Liver (tissue), 8 donors: ENCODE measurements at regions not wholly inside any gene's neighbourhood (a gene's known extent, or its start where the extent isn't known, plus 50 kb on each side); places are given as distances from the start of the nearest gene placed in this dataset.

Source experiments
- DNase-seq: peaks from one replicate; pipeline ENCODE4 v3.0.0-alpha.2; 2017; ENCODE audit warnings: low spot score
- H3K27ac ChIP-seq, 2 donors: one replicate each; pipeline ENCODE4 v1.7.0; 2013; ENCODE audit warnings: inconsistent platforms in 2 of 2, low read length in 2 of 2, control low read depth in 1 of 2, low read depth in 1 of 2, mild to moderate bottlenecking in 1 of 2
- H3K27me3 ChIP-seq, 4 donors: one replicate each; pipeline versions ENCODE4 v1.6.1 to v1.7.0; 2013; ENCODE audit warnings: low read length in 3 of 4, inconsistent platforms in 1 of 4, mild to moderate bottlenecking in 1 of 4, moderate library complexity in 1 of 4; ENCODE audit not compliant: control insufficient read depth in 4 of 4, insufficient read depth in 4 of 4
- H3K36me3 ChIP-seq, 4 donors: one replicate each; pipeline versions ENCODE4 v1.6.1 to v1.7.0; 2013; ENCODE audit warnings: low read length in 3 of 4, mild to moderate bottlenecking in 3 of 4, low read depth in 1 of 4, moderate library complexity in 1 of 4; ENCODE audit not compliant: control insufficient read depth in 4 of 4, insufficient read depth in 3 of 4
- H3K4me1 ChIP-seq, 4 donors: one replicate each; pipeline versions ENCODE4 v1.6.1 to v1.7.0; 2013; ENCODE audit warnings: low read length in 3 of 4, mild to moderate bottlenecking in 3 of 4, moderate library complexity in 1 of 4; ENCODE audit not compliant: control insufficient read depth in 4 of 4, insufficient read depth in 4 of 4
- H3K4me3 ChIP-seq, 3 donors: one replicate each; pipeline versions ENCODE4 v1.6.1 to v1.7.0; 2013; ENCODE audit warnings: low read length in 3 of 3, control low read depth in 1 of 3, low read depth in 1 of 3, mild to moderate bottlenecking in 1 of 3
- H3K9ac ChIP-seq, 2 donors: one replicate each; pipeline ENCODE4 v1.7.0; 2013; ENCODE audit warnings: low read length in 2 of 2, mild to moderate bottlenecking in 2 of 2, moderate library complexity in 2 of 2, control low read depth in 1 of 2, low read depth in 1 of 2
- H3K9me3 ChIP-seq, 4 donors: one replicate each; pipeline versions ENCODE4 v1.6.1 to v1.7.0; 2013; ENCODE audit warnings: low read length in 3 of 4; ENCODE audit not compliant: control insufficient read depth in 4 of 4
- ATF3 ChIP-seq: IDR thresholded peaks from 2 replicates; pipeline ENCODE4 v1.6.1; 2016; ENCODE audit warnings: antibody characterized with exemption
- EGR1 ChIP-seq, 2 donors: IDR thresholded peaks; 2 replicates each; pipeline ENCODE4 v1.6.1; 2016 to 2018; ENCODE audit warnings: antibody characterized with exemption in 2 of 2, low read depth in 2 of 2
- FOXA1 ChIP-seq: IDR thresholded peaks from 2 replicates; pipeline ENCODE4 v1.6.1; 2016; ENCODE audit warnings: antibody characterized with exemption
- FOXA2 ChIP-seq: IDR thresholded peaks from 2 replicates; pipeline ENCODE4 v1.6.1; 2016; ENCODE audit warnings: antibody characterized with exemption
- GABPA ChIP-seq, 2 donors: IDR thresholded peaks in 1 of 2; conservative IDR thresholded peaks in 1 of 2; 2 replicates each; pipeline ENCODE4 v1.6.1; 2016; ENCODE audit warnings: antibody characterized with exemption in 2 of 2, mild to moderate bottlenecking in 1 of 2, moderate library complexity in 1 of 2
- HNF4A ChIP-seq, 2 donors: conservative IDR thresholded peaks; 2 replicates each; pipeline ENCODE4 v1.6.1; 2016; ENCODE audit warnings: antibody characterized with exemption in 2 of 2, mild to moderate bottlenecking in 2 of 2
- HNF4G ChIP-seq: IDR thresholded peaks from 2 replicates; pipeline ENCODE4 v1.6.1; 2016; ENCODE audit warnings: antibody characterized with exemption
- JUND ChIP-seq, 2 donors: IDR thresholded peaks; 2 replicates each; pipeline ENCODE4 v1.6.1; 2016; ENCODE audit warnings: antibody characterized with exemption in 2 of 2
- MAX ChIP-seq: IDR thresholded peaks from 2 replicates; pipeline ENCODE4 v1.6.1; 2016; ENCODE audit warnings: antibody characterized with exemption
- NR2F2 ChIP-seq: IDR thresholded peaks from 2 replicates; pipeline ENCODE4 v1.6.1; 2016; ENCODE audit warnings: antibody characterized with exemption
- RAD21 ChIP-seq, 2 donors: IDR thresholded peaks; 2 replicates each; pipeline ENCODE4 v1.6.1; 2016; ENCODE audit warnings: antibody characterized with exemption in 2 of 2, mild to moderate bottlenecking in 2 of 2
- REST ChIP-seq: IDR thresholded peaks from 2 replicates; pipeline ENCODE4 v1.6.1; 2016; ENCODE audit warnings: antibody characterized with exemption, mild to moderate bottlenecking
- RXRA ChIP-seq, 2 donors: IDR thresholded peaks; 2 replicates each; pipeline ENCODE4 v1.6.1; 2017 to 2018; ENCODE audit warnings: antibody characterized with exemption in 2 of 2, mild to moderate bottlenecking in 1 of 2
- SP1 ChIP-seq: IDR thresholded peaks from 2 replicates; pipeline ENCODE4 v1.6.1; 2018; ENCODE audit warnings: antibody characterized with exemption, mild to moderate bottlenecking
- TAF1 ChIP-seq: conservative IDR thresholded peaks from 2 replicates; pipeline ENCODE4 v1.6.1; 2016; ENCODE audit warnings: antibody characterized with exemption, mild to moderate bottlenecking
- YY1 ChIP-seq: IDR thresholded peaks from 2 replicates; pipeline ENCODE4 v1.6.1; 2016; ENCODE audit warnings: antibody characterized with exemption, mild to moderate bottlenecking
- WGBS: extraction: QIAGEN DNeasy Blood & Tissue Kit; methylation state at CpG from one replicate; pipeline ENCODE4 v1.1.7; 2013; 5-methylcytosine and 5-hydroxymethylcytosine counted together
- TF ChIP-seq, protein P1 (sequence below): IDR thresholded peaks from 2 replicates; pipeline ENCODE4 v1.6.1; 2016; ENCODE audit warnings: antibody characterized with exemption
- TF ChIP-seq, protein P2 (sequence below): fragments of 150-350 bp; IDR thresholded peaks from 2 replicates; pipeline ENCODE4 v1.5.1; 2017; ENCODE audit warnings: improper control_type of control experiment, low read depth, low read length; ENCODE audit not compliant: missing input control
- donor health status: healthy.
- donor health status: healthy.
- donor health status: healthy.
- donor health status: healthy.
- donor health status: healthy.

DNA sequence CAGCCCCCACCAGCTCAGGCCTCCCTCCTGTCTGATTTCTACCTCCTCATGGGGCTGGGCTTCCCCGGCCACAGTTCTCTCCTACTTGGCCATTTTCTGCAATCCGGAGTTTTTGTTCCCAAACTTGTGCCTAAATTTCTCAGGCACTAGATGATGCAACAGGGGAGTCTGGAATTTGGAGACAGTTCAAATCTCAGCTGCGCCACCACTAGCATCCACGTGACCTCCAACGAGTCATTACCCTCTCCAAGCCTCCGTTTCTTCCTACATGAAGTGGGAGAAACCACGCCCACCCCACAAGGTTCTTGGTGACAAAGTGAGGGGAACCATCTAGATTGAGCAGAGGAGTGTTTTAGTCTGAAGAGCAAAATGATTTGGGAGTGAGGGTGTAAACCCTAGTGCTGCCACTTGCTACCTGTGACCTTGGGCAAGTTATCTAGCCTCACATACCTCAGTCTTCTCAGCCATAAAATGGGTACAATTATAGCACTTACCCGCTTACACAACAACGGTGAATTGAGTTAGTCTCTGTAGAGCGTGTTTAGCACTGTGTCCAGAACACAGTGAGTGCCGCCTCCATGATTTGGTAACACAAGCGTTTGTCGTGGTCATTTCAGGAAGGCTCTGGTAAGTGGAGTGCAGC lies 61.4 kb upstream of the ASAP2 start:
- Histone ChIP-seq H3K4me3 (no peak overlapping the region), H3K9ac (no peak overlapping the region), H3K4me1 (peaks cover 0 to 10% (median 4%) of the 10 kb centered on the region in 4 donors), H3K36me3 (no peaks in the 10 kb centered on the region), H3K9me3 (no peaks in the 10 kb centered on the region), H3K27me3 (no peaks in the 10 kb centered on the region), H3K27ac (no peak overlapping the region)
- no peak for DNase-seq
- 58% methylated on average over 13 of the region's 13 CpGs for WGBS
- TF ChIP-seq EGR1 (IDR thresholded peaks at IDR 0.05; ENCODE audit: low read depth in 2 of 2) = no peak
- TF ChIP-seq ATF3 = peak; percentile 63

GRCh38 chr2:9144617-9145016 lies 62.0 kb upstream of the ASAP2 start:
- no peak overlapping the region for H3K27ac ChIP-seq
- no peak for DNase-seq
- H3K9me3 ChIP-seq = no peaks in the 10 kb centered on the region
- no peaks in the 10 kb centered on the region for H3K27me3 ChIP-seq
- H3K36me3 ChIP-seq = no peaks in the 10 kb centered on the region
- no peak overlapping the region for H3K4me3 ChIP-seq
- WGBS = 90% methylated on average over 5 of the region's 5 CpGs
- TF ChIP-seq MAX (no peak), RXRA (IDR thresholded peaks at IDR 0.05) (no peak), FOXA1 (no peak), EGR1 (IDR thresholded peaks at IDR 0.05; ENCODE audit: low read depth in 2 of 2) (no peak), HNF4G (no peak), ATF3 (no peak), TAF1 (no peak), HNF4A (conservative IDR thresholded peaks at IDR 0.05) (no peak), GABPA (IDR thresholded peaks at IDR 0.05 in 1 of 2, conservative IDR thresholded peaks at IDR 0.05 in 1 of 2) (no peak), NR2F2 (no peak), FOXA2 (no peak), JUND (IDR thresholded peaks at IDR 0.05) (no peak), REST (no peak), YY1 (no peak), RAD21 (IDR thresholded peaks at IDR 0.05) (no peak), SP1 (no peak)
- TF ChIP-seq, protein P1, sequence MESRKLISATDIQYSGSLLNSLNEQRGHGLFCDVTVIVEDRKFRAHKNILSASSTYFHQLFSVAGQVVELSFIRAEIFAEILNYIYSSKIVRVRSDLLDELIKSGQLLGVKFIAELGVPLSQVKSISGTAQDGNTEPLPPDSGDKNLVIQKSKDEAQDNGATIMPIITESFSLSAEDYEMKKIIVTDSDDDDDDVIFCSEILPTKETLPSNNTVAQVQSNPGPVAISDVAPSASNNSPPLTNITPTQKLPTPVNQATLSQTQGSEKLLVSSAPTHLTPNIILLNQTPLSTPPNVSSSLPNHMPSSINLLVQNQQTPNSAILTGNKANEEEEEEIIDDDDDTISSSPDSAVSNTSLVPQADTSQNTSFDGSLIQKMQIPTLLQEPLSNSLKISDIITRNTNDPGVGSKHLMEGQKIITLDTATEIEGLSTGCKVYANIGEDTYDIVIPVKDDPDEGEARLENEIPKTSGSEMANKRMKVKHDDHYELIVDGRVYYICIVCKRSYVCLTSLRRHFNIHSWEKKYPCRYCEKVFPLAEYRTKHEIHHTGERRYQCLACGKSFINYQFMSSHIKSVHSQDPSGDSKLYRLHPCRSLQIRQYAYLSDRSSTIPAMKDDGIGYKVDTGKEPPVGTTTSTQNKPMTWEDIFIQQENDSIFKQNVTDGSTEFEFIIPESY = no peak
- TF ChIP-seq, protein P2, sequence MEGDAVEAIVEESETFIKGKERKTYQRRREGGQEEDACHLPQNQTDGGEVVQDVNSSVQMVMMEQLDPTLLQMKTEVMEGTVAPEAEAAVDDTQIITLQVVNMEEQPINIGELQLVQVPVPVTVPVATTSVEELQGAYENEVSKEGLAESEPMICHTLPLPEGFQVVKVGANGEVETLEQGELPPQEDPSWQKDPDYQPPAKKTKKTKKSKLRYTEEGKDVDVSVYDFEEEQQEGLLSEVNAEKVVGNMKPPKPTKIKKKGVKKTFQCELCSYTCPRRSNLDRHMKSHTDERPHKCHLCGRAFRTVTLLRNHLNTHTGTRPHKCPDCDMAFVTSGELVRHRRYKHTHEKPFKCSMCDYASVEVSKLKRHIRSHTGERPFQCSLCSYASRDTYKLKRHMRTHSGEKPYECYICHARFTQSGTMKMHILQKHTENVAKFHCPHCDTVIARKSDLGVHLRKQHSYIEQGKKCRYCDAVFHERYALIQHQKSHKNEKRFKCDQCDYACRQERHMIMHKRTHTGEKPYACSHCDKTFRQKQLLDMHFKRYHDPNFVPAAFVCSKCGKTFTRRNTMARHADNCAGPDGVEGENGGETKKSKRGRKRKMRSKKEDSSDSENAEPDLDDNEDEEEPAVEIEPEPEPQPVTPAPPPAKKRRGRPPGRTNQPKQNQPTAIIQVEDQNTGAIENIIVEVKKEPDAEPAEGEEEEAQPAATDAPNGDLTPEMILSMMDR = no peak
- H3K9ac ChIP-seq = no peak overlapping the region
- H3K4me1 ChIP-seq = peaks cover 0 to 10% (median 4%) of the 10 kb centered on the region in 4 donors
